ENCODE measurements at regions not wholly inside any gene's neighbourhood (a gene's known extent, or its start where the extent isn't known, plus 50 kb on each side); places are given as distances from the start of the nearest gene placed in this dataset.
"Not testable (repeated sequence)": the region's sequence is repeated elsewhere in the genome, so short reads cannot be mapped to it uniquely, and the experiment has no call there.

DNA sequence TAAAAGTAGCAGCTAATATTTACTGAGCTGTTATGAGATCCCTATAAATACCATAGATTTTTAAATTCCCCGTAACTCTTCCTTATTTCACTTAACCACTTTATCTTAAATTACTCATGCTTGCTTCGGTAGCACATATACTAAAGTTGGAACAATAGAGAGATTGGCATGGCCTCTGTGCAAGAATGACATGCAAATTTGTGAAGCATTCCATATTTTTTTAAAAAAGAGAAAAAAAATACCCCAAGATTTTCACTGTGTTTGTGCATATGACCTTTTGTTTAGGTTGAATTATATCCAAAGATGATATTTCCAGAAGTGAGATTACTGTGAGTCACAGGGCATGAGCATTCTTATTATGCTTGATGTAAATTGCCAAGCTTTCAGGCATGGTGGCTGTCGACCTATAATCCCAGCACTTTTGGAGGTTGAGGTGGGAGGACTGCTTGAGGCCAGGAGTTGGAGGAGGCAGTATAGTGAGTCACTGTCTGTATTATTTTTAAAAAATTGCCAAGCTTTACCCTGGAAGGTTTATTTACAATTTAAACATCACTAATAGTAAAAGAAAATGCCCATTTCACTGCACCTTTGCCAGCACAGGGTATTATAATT is 58.2 kb upstream of the VKORC1L1 start:
- not testable (repeated sequence) for H3K4me3 Mint-ChIP-seq, H3K27me3 Mint-ChIP-seq, ATAC-seq, H3K9me3 Mint-ChIP-seq, H3K4me1 Mint-ChIP-seq, H3K27ac Mint-ChIP-seq
- peaks cover 17% of the 10 kb centered on the region for H3K36me3 Mint-ChIP-seq

DNA sequence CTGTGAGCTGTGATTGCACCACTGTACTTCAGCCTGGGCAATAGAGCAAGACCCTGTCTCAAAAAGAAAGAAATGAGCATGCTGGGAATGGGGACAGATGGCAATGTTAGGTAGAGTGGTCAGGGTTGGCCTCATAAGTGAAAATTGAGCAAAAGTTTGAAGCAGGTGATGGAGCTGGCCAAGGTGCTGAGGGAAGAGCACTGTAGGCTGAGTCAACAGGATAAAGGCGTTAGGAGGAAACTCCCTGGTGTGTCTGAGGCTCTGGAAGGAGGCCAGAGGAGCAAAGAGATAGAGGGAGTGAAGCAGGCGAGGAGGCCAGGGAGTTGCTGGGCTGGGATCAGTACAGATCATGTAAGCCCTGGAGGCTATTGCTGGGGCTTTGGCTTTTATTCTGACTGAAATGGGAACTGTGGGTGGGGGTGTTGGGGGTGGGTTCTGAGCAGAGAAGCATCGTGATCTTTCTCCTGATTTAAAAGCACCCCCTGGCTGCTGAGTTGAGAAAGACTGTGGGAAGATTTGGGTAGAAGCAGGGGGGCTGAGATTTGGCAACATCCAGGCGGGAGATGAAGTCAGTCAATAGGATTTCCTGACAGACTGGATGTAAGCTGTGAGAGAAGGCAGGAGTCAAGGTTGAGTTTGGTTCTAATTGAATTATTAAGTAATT is 52.5 kb upstream of the VKORC1L1 start:
- Mint-ChIP-seq H3K36me3 (peaks cover 13% of the 10 kb centered on the region), H3K27me3 (no peaks in the 10 kb centered on the region), H3K4me1 (no peaks in the 10 kb centered on the region), H3K4me3 (no peak overlapping the region), H3K9me3 (no peaks in the 10 kb centered on the region), H3K27ac (no peak overlapping the region)
- no peak for ATAC-seq

Data from stimulated activated memory B cell treated with anti-CD40 and anti-IgM and Interleukin-4, amounts not matched to agents 10 μg/mL and 1 μg/mL and 100 μg/mL, for 72 hours (primary cell).